ENCODE measurements at regions not wholly inside any gene's neighbourhood (a gene's known extent, or its start where the extent isn't known, plus 50 kb on each side); places are given as distances from the start of the nearest gene placed in this dataset.
"Not testable (repeated sequence)": the region's sequence is repeated elsewhere in the genome, so short reads cannot be mapped to it uniquely, and the experiment has no call there.

- DNase-seq = no peak
These were observed 862.0 kb downstream of the TBC1D22A start for GRCh38 chr22:47624252-47625012.

GRCh38 chr22:47623763-47624148 lies 861.3 kb downstream of the TBC1D22A start:
- DNase-seq = no peak

GRCh38 chr22:47623066-47623762 lies 860.8 kb downstream of the TBC1D22A start:
- no peak for DNase-seq

- no peak for DNase-seq
These were observed 860.1 kb downstream of the TBC1D22A start for GRCh38 chr22:47622541-47622940.

GRCh38 chr22:47621253-47621652 lies 858.8 kb downstream of the TBC1D22A start:
- DNase-seq = no peak

GRCh38 chr22:47620391-47620790 lies 857.9 kb downstream of the TBC1D22A start:
- no peak for DNase-seq

GRCh38 chr22:47619631-47620030 lies 857.2 kb downstream of the TBC1D22A start:
- DNase-seq = no peak

- DNase-seq = no peak
These were observed 855.9 kb downstream of the TBC1D22A start for GRCh38 chr22:47618180-47619010.

GRCh38 chr22:47617186-47617585 lies 854.7 kb downstream of the TBC1D22A start:
- no peak for DNase-seq

- no peak for DNase-seq
These were observed 854.1 kb downstream of the TBC1D22A start for GRCh38 chr22:47616396-47617020.

- no peak for DNase-seq
These were observed 852.6 kb downstream of the TBC1D22A start for GRCh38 chr22:47615051-47615450.

GRCh38 chr22:47613606-47614350 lies 851.3 kb downstream of the TBC1D22A start:
- no peak for DNase-seq

GRCh38 chr22:47613181-47613580 lies 850.7 kb downstream of the TBC1D22A start:
- DNase-seq = not testable (repeated sequence)

GRCh38 chr22:47612311-47612910 lies 850.0 kb downstream of the TBC1D22A start:
- DNase-seq = no peak

- no peak for DNase-seq
These were observed 848.3 kb downstream of the TBC1D22A start for GRCh38 chr22:47610764-47611163.

- no peak for DNase-seq
These were observed 847.8 kb downstream of the TBC1D22A start for GRCh38 chr22:47610281-47610680.

- DNase-seq = no peak
These were observed 847.2 kb downstream of the TBC1D22A start for GRCh38 chr22:47609653-47610052.

- no peak for DNase-seq
These were observed 846.0 kb downstream of the TBC1D22A start for GRCh38 chr22:47608421-47608820.

GRCh38 chr22:47607486-47607885 lies 845.0 kb downstream of the TBC1D22A start:
- no peak for DNase-seq

- no peak for DNase-seq
These were observed 844.0 kb downstream of the TBC1D22A start for GRCh38 chr22:47606426-47606825.

GRCh38 chr22:47605886-47606285 lies 843.4 kb downstream of the TBC1D22A start:
- no peak for DNase-seq

- DNase-seq = no peak
These were observed 843.0 kb downstream of the TBC1D22A start for GRCh38 chr22:47605441-47605840.

Measured in CD4-positive, alpha-beta T cell treated with Interleukin-21 for 1 hour (primary cell).